ENCODE measurements at regions not wholly inside any gene's neighbourhood (a gene's known extent, or its start where the extent isn't known, plus 50 kb on each side); places are given as distances from the start of the nearest gene placed in this dataset.

- no peak overlapping the region for H2AFZ ChIP-seq
- no peaks in the 10 kb centered on the region for H3K4me1 ChIP-seq
- no peak overlapping the region for H3K4me2 ChIP-seq (ENCODE audit: low read length)
- H3K79me2 ChIP-seq: no peaks in the 10 kb centered on the region
- no peak for TF ChIP-seq CTCF (IDR thresholded peaks at IDR 0.05)
- no peaks in the 10 kb centered on the region for H3K27me3 ChIP-seq (ENCODE audit: control insufficient read depth, insufficient read depth, low read length)
- H3K9ac ChIP-seq: no peak overlapping the region
- no peak overlapping the region for H3K27ac ChIP-seq
- no peak overlapping the region for H3K4me3 ChIP-seq (ENCODE audit: low read depth, low read length)
- H3K9me3 ChIP-seq (ENCODE audit: control insufficient read depth, low read length): no peaks in the 10 kb centered on the region
- no peaks in the 10 kb centered on the region for H3K36me3 ChIP-seq (ENCODE audit: control insufficient read depth, insufficient read depth, low read length)
These were observed 931.6 kb downstream of the RAPGEF2 start for GRCh38 chr4:160034501-160034900.

GRCh38 chr4:160038615-160039014, 935.7 kb downstream of the RAPGEF2 start:
- H2AFZ ChIP-seq: no peak overlapping the region
- H3K4me2 ChIP-seq (ENCODE audit: low read length): no peak overlapping the region
- H3K4me1 ChIP-seq: no peaks in the 10 kb centered on the region
- no peak overlapping the region for H3K27ac ChIP-seq
- H3K36me3 ChIP-seq (ENCODE audit: control insufficient read depth, insufficient read depth, low read length): no peaks in the 10 kb centered on the region
- H3K27me3 ChIP-seq (ENCODE audit: control insufficient read depth, insufficient read depth, low read length): no peaks in the 10 kb centered on the region
- H3K4me3 ChIP-seq (ENCODE audit: low read depth, low read length): no peak overlapping the region
- no peaks in the 10 kb centered on the region for H3K79me2 ChIP-seq
- no peak overlapping the region for H3K9ac ChIP-seq
- no peaks in the 10 kb centered on the region for H3K9me3 ChIP-seq (ENCODE audit: control insufficient read depth, low read length)
- no peak for TF ChIP-seq CTCF (IDR thresholded peaks at IDR 0.05)

- H3K79me2 ChIP-seq: no peaks in the 10 kb centered on the region
- no peaks in the 10 kb centered on the region for H3K9me3 ChIP-seq (ENCODE audit: control insufficient read depth, low read length)
- no peak overlapping the region for H3K27ac ChIP-seq
- H3K4me2 ChIP-seq (ENCODE audit: low read length): no peak overlapping the region
- H3K4me1 ChIP-seq: no peaks in the 10 kb centered on the region
- H2AFZ ChIP-seq: no peak overlapping the region
- no peak overlapping the region for H3K4me3 ChIP-seq (ENCODE audit: low read depth, low read length)
- no peak overlapping the region for H3K9ac ChIP-seq
- no peaks in the 10 kb centered on the region for H3K36me3 ChIP-seq (ENCODE audit: control insufficient read depth, insufficient read depth, low read length)
- no peaks in the 10 kb centered on the region for H3K27me3 ChIP-seq (ENCODE audit: control insufficient read depth, insufficient read depth, low read length)
- no peak for TF ChIP-seq CTCF (IDR thresholded peaks at IDR 0.05)
These were observed 941.8 kb downstream of the RAPGEF2 start for GRCh38 chr4:160044693-160045092.

- Histone ChIP-seq H3K36me3 (ENCODE audit: control insufficient read depth, insufficient read depth, low read length) (no peaks in the 10 kb centered on the region), H2AFZ (no peak overlapping the region), H3K9me3 (ENCODE audit: control insufficient read depth, low read length) (no peaks in the 10 kb centered on the region), H3K27me3 (ENCODE audit: control insufficient read depth, insufficient read depth, low read length) (no peaks in the 10 kb centered on the region), H3K4me3 (ENCODE audit: low read depth, low read length) (no peak overlapping the region), H3K4me2 (ENCODE audit: low read length) (no peak overlapping the region), H3K9ac (no peak overlapping the region), H3K4me1 (no peaks in the 10 kb centered on the region), H3K27ac (no peak overlapping the region), H3K79me2 (no peaks in the 10 kb centered on the region)
- no peak for TF ChIP-seq CTCF (IDR thresholded peaks at IDR 0.05)
These were observed 979.7 kb downstream of the RAPGEF2 start for GRCh38 chr4:160082432-160083207.

GRCh38 chr4:160091631-160092030, 988.8 kb downstream of the RAPGEF2 start:
- H3K4me2 ChIP-seq (ENCODE audit: low read length): no peak overlapping the region
- H3K27ac ChIP-seq: no peak overlapping the region
- no peaks in the 10 kb centered on the region for H3K27me3 ChIP-seq (ENCODE audit: control insufficient read depth, insufficient read depth, low read length)
- TF ChIP-seq CTCF (IDR thresholded peaks at IDR 0.05): no peak
- H3K4me3 ChIP-seq (ENCODE audit: low read depth, low read length): no peak overlapping the region
- H3K9ac ChIP-seq: no peak overlapping the region
- H2AFZ ChIP-seq: no peak overlapping the region
- no peaks in the 10 kb centered on the region for H3K36me3 ChIP-seq (ENCODE audit: control insufficient read depth, insufficient read depth, low read length)
- H3K9me3 ChIP-seq (ENCODE audit: control insufficient read depth, low read length): no peaks in the 10 kb centered on the region
- no peaks in the 10 kb centered on the region for H3K4me1 ChIP-seq
- H3K79me2 ChIP-seq: no peaks in the 10 kb centered on the region

All from parathyroid adenoma (tissue), 2 donors.